ENCODE measurements at regions not wholly inside any gene's neighbourhood (a gene's known extent, or its start where the extent isn't known, plus 50 kb on each side); places are given as distances from the start of the nearest gene placed in this dataset.
A peak's percentile ranks its signal among the peaks of the same experiment; 100 is the strongest.

DNA sequence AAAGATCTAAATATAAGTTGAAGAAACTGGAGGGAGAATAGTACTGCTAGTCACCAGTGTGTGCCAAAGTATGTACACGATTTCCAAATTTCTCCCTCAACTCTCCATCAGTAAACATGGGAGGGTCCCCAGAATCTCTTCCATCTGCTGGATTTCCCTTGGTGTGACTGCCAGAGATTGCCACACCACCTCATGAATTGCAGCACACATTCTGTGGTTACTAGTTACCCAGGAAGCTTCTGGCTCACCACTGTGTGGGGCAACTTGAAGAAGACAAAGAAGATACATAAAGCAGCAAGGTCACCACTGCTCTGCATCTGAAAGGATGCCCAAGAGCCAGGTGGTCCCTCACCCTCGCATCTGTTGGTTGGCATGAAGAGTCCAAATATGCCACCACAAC lies 191.7 kb upstream of the ESRRG start:
- H3K4me3 ChIP-seq = no peak overlapping the region
- no peaks in the 10 kb centered on the region for H3K4me1 ChIP-seq
- no peak overlapping the region for H3K27ac ChIP-seq (replicated peaks in 1 of 4)
- 90% methylated on average over 2 of the region's 2 CpGs for WGBS
- TF ChIP-seq POLR2AphosphoS5 (IDR thresholded peaks at IDR 0.05) (no peak), EP300 (IDR thresholded peaks at IDR 0.05) (no peak), POLR2A (IDR thresholded peaks at IDR 0.05; ENCODE audit: low read depth) (no peak), CTCF (IDR thresholded peaks at IDR 0.05) (no peak)
- no peaks in the 10 kb centered on the region for H3K36me3 ChIP-seq
- H3K9me3 ChIP-seq = no peaks in the 10 kb centered on the region
- H3K27me3 ChIP-seq = no peaks in the 10 kb centered on the region
- intact Hi-C loops (cut with DNase I) = no loop called here
- no peak for DNase-seq (ENCODE audit: extremely low spot score)

GRCh38 chr1:216913976-216914375 lies 190.7 kb upstream of the ESRRG start:
- intact Hi-C loops (cut with DNase I) = no loop called here
- TF ChIP-seq CTCF (IDR thresholded peaks at IDR 0.05) (no peak), POLR2A (IDR thresholded peaks at IDR 0.05; ENCODE audit: low read depth) (no peak), EP300 (IDR thresholded peaks at IDR 0.05) (no peak), POLR2AphosphoS5 (IDR thresholded peaks at IDR 0.05) (no peak)
- no peaks in the 10 kb centered on the region for H3K4me1 ChIP-seq
- no peak overlapping the region for H3K27ac ChIP-seq (replicated peaks in 1 of 4)
- H3K27me3 ChIP-seq = no peaks in the 10 kb centered on the region
- DNase-seq (ENCODE audit: extremely low spot score) = no peak
- 76% methylated on average over 4 of the region's 4 CpGs for WGBS
- H3K9me3 ChIP-seq = no peaks in the 10 kb centered on the region
- H3K36me3 ChIP-seq = no peaks in the 10 kb centered on the region
- H3K4me3 ChIP-seq = no peak overlapping the region

GRCh38 chr1:216910081-216910840 lies 187.0 kb upstream of the ESRRG start:
- no peak overlapping the region for H3K27ac ChIP-seq (replicated peaks in 1 of 4)
- H3K27me3 ChIP-seq = no peaks in the 10 kb centered on the region
- 75% methylated on average over 5 of the region's 5 CpGs for WGBS
- no peaks in the 10 kb centered on the region for H3K36me3 ChIP-seq
- no peak overlapping the region for H3K4me3 ChIP-seq
- intact Hi-C loops (cut with DNase I) = no loop called here
- peak; percentile 24 for DNase-seq (ENCODE audit: extremely low spot score)
- no peak for TF ChIP-seq POLR2AphosphoS5 (IDR thresholded peaks at IDR 0.05)
- no peak for TF ChIP-seq CTCF (IDR thresholded peaks at IDR 0.05)
- no peak for TF ChIP-seq EP300 (IDR thresholded peaks at IDR 0.05)
- no peak for TF ChIP-seq POLR2A (IDR thresholded peaks at IDR 0.05; ENCODE audit: low read depth)
- H3K9me3 ChIP-seq = no peaks in the 10 kb centered on the region
- H3K4me1 ChIP-seq = no peaks in the 10 kb centered on the region

DNA sequence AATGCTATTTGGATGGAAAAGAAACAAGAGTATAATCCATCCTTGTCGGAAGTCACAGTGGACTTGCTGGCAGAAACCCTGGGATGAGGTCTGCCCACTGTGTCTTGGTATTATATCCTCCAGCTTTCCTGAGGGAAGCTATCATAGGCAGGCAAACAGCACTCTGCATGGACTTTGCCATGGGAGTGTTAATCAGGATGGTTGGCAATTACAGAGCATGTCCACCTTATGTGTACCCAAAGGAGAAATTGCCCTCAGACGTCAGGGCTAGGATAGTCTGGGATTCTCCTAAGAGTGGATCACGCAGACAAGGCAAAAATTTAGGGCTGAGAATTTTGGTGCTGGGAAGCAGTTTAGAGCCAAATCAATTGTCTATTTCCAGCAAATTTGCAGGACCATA lies 184.9 kb upstream of the ESRRG start:
- DNase-seq (ENCODE audit: extremely low spot score) = peak; percentile 19
- no peak for TF ChIP-seq EP300 (IDR thresholded peaks at IDR 0.05)
- TF ChIP-seq CTCF (IDR thresholded peaks at IDR 0.05) = no peak
- no peak for TF ChIP-seq POLR2A (IDR thresholded peaks at IDR 0.05; ENCODE audit: low read depth)
- no peak for TF ChIP-seq POLR2AphosphoS5 (IDR thresholded peaks at IDR 0.05)
- Histone ChIP-seq H3K9me3 (no peaks in the 10 kb centered on the region), H3K36me3 (no peaks in the 10 kb centered on the region), H3K27ac (replicated peaks in 1 of 4) (no peak overlapping the region), H3K4me3 (no peak overlapping the region), H3K4me1 (peaks cover 0 to 5% (median 0%) of the 10 kb centered on the region in 4 donors), H3K27me3 (no peaks in the 10 kb centered on the region)
- 90% methylated on average over 3 of the region's 3 CpGs for WGBS
- intact Hi-C loops (cut with DNase I) = no loop called here

- Histone ChIP-seq H3K4me1 (peaks cover 0 to 5% (median 0%) of the 10 kb centered on the region in 4 donors), H3K9me3 (no peaks in the 10 kb centered on the region), H3K4me3 (no peak overlapping the region), H3K27me3 (no peaks in the 10 kb centered on the region), H3K36me3 (no peaks in the 10 kb centered on the region), H3K27ac (replicated peaks in 1 of 4) (no peak overlapping the region)
- intact Hi-C loops (cut with DNase I) = no loop called here
- TF ChIP-seq CTCF (IDR thresholded peaks at IDR 0.05) (no peak), POLR2AphosphoS5 (IDR thresholded peaks at IDR 0.05) (no peak), POLR2A (IDR thresholded peaks at IDR 0.05; ENCODE audit: low read depth) (no peak), EP300 (IDR thresholded peaks at IDR 0.05) (no peak)
- DNase-seq (ENCODE audit: extremely low spot score) = peak; percentile 64
- WGBS = 91% methylated on average over 8 of the region's 8 CpGs
Observed at GRCh38 chr1:216907100-216907499, 183.9 kb upstream of the ESRRG start.
